T-helper 17 cell (primary cell): ENCODE measurements at regions not wholly inside any gene's neighbourhood (a gene's known extent, or its start where the extent isn't known, plus 50 kb on each side); places are given as distances from the start of the nearest gene placed in this dataset.

ENCODE experiments used
- ATAC-seq: fragments of 150-1000 bp; cut with Tn5 transposase; 2 replicates; pipeline ENCODE4 v1.10.0; 2021; ENCODE audit warnings: mild to moderate bottlenecking, moderate library complexity
- DNase-seq, 3 donors: peaks; one replicate each; pipeline versions ENCODE4 v3.0.0 to v3.0.0-alpha.2; 2020 to 2021
- H3K9me3 ChIP-seq: one replicate; pipeline ENCODE4 v1.7.0; 2013; ENCODE audit warnings: low read length, mild to moderate bottlenecking; ENCODE audit not compliant: control insufficient read depth, poor library complexity, severe bottlenecking
- H3K27ac Mint-ChIP-seq: one replicate; pipeline ENCODE4 v1.8.0; 2022; ENCODE audit warnings: mild to moderate bottlenecking, moderate library complexity, mixed read lengths
- H3K27me3 Mint-ChIP-seq: one replicate; pipeline ENCODE4 v1.8.0; 2022; ENCODE audit warnings: mixed read lengths
- H3K36me3 Mint-ChIP-seq: one replicate; pipeline ENCODE4 v1.8.0; 2022; ENCODE audit warnings: low read depth, mixed read lengths
- H3K4me1 Mint-ChIP-seq: one replicate; pipeline ENCODE4 v1.8.0; 2022; ENCODE audit warnings: mild to moderate bottlenecking, mixed read lengths
- H3K4me3 Mint-ChIP-seq: one replicate; pipeline ENCODE4 v1.8.0; 2022; ENCODE audit warnings: mild to moderate bottlenecking, moderate library complexity, mixed read lengths

GRCh38 chr3:13158408-13158807 lies 85.2 kb upstream of the IQSEC1 start:
- no peak overlapping the region for H3K27ac Mint-ChIP-seq
- H3K4me1 Mint-ChIP-seq = peaks cover 8% of the 10 kb centered on the region
- peaks cover 3% of the 10 kb centered on the region for H3K36me3 Mint-ChIP-seq
- ATAC-seq (no peak), DNase-seq (no peak)
- H3K27me3 Mint-ChIP-seq = peaks cover 7% of the 10 kb centered on the region
- H3K9me3 ChIP-seq = peaks cover 2% of the 10 kb centered on the region
- H3K4me3 Mint-ChIP-seq = no peak overlapping the region

GRCh38 chr3:13157986-13158385 lies 84.8 kb upstream of the IQSEC1 start:
- H3K27me3 Mint-ChIP-seq = peaks cover 2% of the 10 kb centered on the region
- no peak for ATAC-seq
- H3K4me3 Mint-ChIP-seq = no peak overlapping the region
- DNase-seq = no peak
- H3K27ac Mint-ChIP-seq = no peak overlapping the region
- peaks cover 5% of the 10 kb centered on the region for H3K4me1 Mint-ChIP-seq
- H3K9me3 ChIP-seq = peaks cover 2% of the 10 kb centered on the region
- H3K36me3 Mint-ChIP-seq = peaks cover 2% of the 10 kb centered on the region

DNA sequence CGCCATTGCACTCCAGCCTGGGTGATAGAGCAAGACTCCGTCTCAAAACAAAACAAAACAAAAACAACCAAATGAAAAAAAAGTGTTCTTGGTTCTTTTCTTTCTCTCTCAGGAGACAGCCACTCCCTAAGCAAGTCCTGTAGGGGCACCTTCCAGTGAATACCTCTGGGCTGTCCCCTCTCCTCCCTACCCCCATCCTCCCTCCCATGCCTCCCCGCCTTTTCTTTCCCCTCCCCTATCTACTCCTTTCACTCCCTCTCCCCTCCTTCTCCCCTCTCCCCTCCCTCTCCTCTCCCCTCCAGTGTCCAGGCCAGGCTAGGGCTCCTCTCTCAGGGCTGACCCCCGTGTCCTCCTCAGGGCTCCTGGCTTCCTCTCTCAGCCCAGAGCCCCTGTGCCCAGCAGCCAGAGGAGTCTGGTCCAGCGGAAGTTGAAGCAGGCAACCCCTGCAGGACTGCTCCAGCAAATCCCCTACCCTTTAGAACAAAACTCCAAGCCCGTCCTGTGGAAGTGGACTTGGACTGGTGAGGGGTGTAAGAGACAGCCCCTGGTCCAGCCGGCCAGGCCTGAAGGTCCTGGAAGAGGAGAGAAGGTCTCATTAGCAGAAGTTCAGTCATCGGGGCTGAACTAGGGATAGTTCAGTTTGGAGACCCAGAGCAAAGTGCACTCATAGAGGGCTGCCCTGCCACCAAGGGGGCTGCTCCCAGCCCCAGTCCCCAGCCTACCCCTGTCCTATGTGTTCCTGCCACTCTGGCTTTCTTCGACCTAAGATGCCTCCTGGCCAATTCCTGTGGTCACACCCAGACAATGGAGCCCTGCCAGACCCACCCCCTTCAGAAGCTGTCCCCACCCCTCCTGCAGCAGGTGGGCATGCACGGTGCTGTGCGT lies 79.8 kb upstream of the IQSEC1 start:
- Mint-ChIP-seq H3K27ac (no peak overlapping the region), H3K4me1 (peaks cover 7% of the 10 kb centered on the region), H3K4me3 (no peak overlapping the region), H3K36me3 (peaks cover 5% of the 10 kb centered on the region), H3K27me3 (no peaks in the 10 kb centered on the region)
- DNase-seq (no peak), ATAC-seq (no peak)
- H3K9me3 ChIP-seq = peaks cover 2% of the 10 kb centered on the region

DNA sequence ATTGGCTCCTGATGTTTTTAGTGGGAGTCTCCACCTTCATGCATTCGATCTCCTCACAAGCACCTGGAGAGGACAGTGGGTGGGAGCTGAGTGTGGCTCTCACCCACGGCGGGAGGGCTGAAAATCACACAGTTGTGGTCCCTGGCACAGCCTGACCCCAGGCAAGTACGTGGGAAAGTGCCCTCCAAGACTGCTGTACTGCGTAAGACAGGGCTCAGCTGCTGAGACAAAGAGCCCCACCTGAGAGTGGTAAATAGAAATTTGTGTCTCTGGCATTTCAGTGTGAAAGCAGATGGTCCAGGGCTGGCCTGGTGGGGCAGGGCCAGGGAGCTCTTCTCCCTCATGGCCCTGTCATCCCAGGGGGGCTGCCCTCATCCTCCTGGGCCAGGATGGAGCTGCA lies 77.4 kb upstream of the IQSEC1 start:
- no peak for DNase-seq

DNA sequence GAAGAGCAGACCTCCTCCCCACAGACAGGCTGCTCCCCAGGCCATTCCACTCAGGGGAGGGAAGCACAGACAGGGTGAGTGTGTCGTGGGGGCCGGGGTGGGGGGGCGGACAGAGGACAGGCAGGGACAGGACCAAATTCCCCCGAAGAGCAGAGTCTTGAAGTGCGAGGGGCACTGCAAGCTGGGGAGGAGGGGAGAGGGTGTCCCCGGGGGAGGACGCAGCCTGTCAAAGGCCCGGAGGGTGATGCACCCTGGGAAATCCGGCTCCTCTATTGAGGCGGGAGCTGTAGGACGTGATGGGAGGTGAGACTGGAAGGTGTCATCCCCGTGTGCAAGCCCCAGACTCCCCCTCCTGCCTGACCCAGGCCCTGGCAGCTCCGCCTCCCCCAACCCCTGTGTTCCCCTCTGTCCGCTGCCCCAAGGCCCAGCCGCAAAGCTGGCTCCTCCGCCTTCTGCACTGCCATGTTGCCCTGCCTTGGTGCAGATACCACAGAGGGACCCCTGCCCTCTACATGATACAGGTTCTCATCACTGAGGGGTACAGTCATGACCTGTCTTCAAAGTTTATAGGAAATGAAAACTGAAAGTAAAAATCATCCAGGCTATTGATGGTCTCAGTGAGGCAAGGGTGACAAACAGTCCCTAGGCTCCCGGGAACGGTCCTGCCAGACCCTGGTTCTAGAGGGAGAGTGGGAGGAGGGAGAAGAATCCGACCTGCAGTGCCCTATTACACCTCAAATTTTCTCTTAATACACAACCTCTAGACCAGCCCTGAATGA lies 76.3 kb upstream of the IQSEC1 start:
- H3K27ac Mint-ChIP-seq = peak overlapping the region; percentile 89
- no peak for DNase-seq

More for the DNA sequence above, 77.4 kb upstream of the IQSEC1 start:
- Mint-ChIP-seq H3K4me3 (no peak overlapping the region), H3K4me1 (peaks cover 7% of the 10 kb centered on the region), H3K27ac (no peak overlapping the region), H3K36me3 (peaks cover 3% of the 10 kb centered on the region), H3K27me3 (no peaks in the 10 kb centered on the region)
- peaks cover 2% of the 10 kb centered on the region for H3K9me3 ChIP-seq
- ATAC-seq = no peak

GRCh38 chr3:13148561-13149329 lies 75.5 kb upstream of the IQSEC1 start:
- DNase-seq (no peak), ATAC-seq (no peak)
- no peak overlapping the region for H3K4me3 Mint-ChIP-seq
- H3K36me3 Mint-ChIP-seq = peaks cover 3% of the 10 kb centered on the region
- no peaks in the 10 kb centered on the region for H3K27me3 Mint-ChIP-seq
- no peak overlapping the region for H3K27ac Mint-ChIP-seq
- H3K9me3 ChIP-seq = no peaks in the 10 kb centered on the region
- peaks cover 9% of the 10 kb centered on the region for H3K4me1 Mint-ChIP-seq

More for the DNA sequence above, 76.3 kb upstream of the IQSEC1 start:
- H3K36me3 Mint-ChIP-seq = peaks cover 3% of the 10 kb centered on the region
- H3K4me3 Mint-ChIP-seq = peak overlapping the region; percentile 82
- peaks cover 9% of the 10 kb centered on the region for H3K4me1 Mint-ChIP-seq
- ATAC-seq = no peak
- no peaks in the 10 kb centered on the region for H3K27me3 Mint-ChIP-seq
- H3K9me3 ChIP-seq = no peaks in the 10 kb centered on the region

GRCh38 chr3:13148126-13148525 lies 74.9 kb upstream of the IQSEC1 start:
- peaks cover 3% of the 10 kb centered on the region for H3K36me3 Mint-ChIP-seq
- no peak for DNase-seq
- no peak for ATAC-seq
- H3K27me3 Mint-ChIP-seq = no peaks in the 10 kb centered on the region
- H3K4me1 Mint-ChIP-seq = peaks cover 9% of the 10 kb centered on the region
- no peaks in the 10 kb centered on the region for H3K9me3 ChIP-seq
- H3K27ac Mint-ChIP-seq = no peak overlapping the region
- H3K4me3 Mint-ChIP-seq = no peak overlapping the region

DNA sequence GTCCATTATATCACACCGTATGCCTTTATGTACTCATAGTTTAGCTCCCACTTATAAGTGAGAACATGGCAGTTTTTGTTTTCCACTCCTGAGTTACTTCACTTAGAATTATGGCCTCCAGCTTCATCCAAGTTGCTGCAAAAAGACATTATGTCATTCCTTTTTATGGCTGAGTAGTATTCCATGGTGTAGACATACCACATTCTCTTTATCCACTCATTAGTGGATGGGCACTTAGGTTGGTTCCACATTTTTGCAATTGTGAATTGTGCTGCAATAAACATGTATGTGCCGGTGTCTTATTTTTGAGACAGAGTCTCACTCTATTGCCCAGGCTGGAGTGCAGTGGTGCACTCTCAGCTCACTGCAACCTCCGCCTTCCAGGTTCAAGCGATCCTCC lies 74.1 kb upstream of the IQSEC1 start:
- Mint-ChIP-seq H3K27me3 (no peaks in the 10 kb centered on the region), H3K27ac (no peak overlapping the region), H3K36me3 (peaks cover 5% of the 10 kb centered on the region), H3K4me1 (peaks cover 9% of the 10 kb centered on the region), H3K4me3 (no peak overlapping the region)
- no peaks in the 10 kb centered on the region for H3K9me3 ChIP-seq
- DNase-seq = no peak
- ATAC-seq = no peak

DNA sequence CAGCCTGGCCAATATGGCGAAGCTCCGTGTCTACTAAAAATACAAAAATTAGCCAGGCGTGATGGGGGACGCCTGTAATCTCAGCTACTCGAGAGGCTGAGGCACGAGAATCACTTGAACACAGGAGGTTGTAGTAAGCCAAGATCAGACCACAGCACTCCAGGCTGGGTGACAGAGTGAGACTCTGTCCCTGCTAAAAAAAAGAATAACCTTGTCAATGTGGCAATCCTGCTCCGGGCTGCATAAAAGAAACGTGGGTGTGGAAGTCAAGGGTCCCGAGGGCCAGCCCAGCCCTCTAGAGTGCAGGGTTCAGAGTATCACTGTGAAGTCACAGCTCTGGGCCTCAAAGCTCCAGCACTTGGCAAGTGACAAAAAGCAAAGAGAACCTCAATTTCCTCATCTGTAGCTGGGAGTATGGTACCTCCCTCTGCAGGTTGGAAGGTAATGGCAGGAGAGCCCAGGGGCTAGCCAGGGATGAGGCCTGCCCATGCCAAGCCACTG lies 73.5 kb upstream of the IQSEC1 start:
- Mint-ChIP-seq H3K4me3 (no peak overlapping the region), H3K27ac (no peak overlapping the region), H3K27me3 (peaks cover 1% of the 10 kb centered on the region)

DNA sequence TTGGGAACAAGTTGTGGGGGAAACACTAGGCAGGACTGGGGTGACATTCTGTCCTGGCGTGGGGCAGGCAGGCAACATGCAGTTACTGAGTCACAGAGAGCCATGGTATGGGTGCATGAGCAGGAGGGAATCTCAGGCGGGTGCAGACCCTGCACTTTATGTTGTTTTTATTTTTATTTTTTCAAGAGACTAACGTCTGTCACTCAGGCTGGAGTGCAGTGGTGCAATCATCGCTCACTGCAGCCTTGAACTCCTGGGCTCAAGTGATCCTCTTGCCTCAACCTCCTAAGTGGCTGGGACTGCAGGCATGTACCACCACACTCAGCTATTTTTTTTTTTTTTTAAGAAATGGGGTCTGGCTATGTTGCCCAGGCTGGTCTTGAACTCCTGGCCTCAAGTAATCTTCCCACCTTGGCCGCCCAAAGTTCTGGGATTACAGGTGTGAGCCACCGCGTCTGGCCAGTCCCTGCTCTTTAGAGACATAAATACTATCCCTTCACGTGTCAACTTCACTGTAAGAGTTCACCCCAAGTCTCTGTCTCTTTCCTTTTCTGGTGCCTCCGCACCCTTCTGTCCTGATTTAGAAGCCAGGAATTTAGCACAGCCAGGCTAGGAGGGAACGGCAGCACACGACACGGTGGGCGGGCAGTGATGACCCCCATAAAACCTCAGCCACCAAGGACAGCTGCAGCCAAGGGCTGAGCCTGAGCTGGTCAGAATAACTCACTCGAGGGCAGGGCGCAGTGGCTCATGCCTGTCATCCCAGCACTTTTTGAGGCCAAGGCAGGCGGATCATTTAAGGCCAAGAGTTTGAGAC lies 72.8 kb upstream of the IQSEC1 start:
- no peak overlapping the region for H3K27ac Mint-ChIP-seq
- no peak for ATAC-seq
- H3K4me1 Mint-ChIP-seq = peaks cover 9% of the 10 kb centered on the region
- no peak overlapping the region for H3K4me3 Mint-ChIP-seq
- DNase-seq = no peak
- H3K36me3 Mint-ChIP-seq = peaks cover 5% of the 10 kb centered on the region
- H3K27me3 Mint-ChIP-seq = peaks cover 8% of the 10 kb centered on the region
- H3K9me3 ChIP-seq = no peaks in the 10 kb centered on the region

More for the DNA sequence above, 73.5 kb upstream of the IQSEC1 start:
- H3K36me3 Mint-ChIP-seq = peaks cover 5% of the 10 kb centered on the region
- peaks cover 9% of the 10 kb centered on the region for H3K4me1 Mint-ChIP-seq
- DNase-seq = no peak
- no peaks in the 10 kb centered on the region for H3K9me3 ChIP-seq
- no peak for ATAC-seq

DNA sequence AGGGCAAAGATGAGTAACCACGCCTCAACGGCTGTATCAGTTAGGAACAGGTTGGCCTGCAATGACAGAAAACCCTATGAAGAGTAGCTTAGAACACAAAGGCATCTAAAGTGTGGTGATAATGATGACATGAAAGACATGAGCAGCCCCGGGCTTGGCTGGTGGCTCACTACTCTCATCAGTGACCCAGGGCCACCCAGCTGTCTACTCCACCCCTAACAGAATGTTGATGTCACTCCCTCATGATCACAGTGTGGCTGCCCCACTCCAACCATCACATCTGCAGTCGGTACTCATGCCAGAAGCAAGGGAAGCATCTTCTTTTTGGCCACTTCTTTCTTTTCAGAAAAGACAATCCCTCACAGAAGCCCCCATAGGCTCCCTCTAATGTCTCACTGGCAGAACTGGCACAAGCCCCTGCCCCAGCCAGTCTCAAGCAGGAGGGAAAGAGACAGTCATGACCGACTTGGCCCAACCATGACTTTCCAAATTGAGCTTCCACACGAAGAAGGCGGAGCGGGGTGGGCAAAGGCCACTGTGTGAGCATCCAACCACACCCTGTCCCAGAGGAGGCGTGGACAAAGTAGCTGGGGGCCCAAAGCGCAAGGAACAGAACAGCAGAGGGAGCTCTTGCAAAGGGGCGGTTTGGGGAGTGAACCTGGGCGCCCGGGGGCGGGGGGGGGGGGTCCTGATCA lies 72.0 kb upstream of the IQSEC1 start:
- Mint-ChIP-seq H3K27me3 (peaks cover 14% of the 10 kb centered on the region), H3K4me1 (peaks cover 9% of the 10 kb centered on the region), H3K36me3 (peaks cover 6% of the 10 kb centered on the region), H3K4me3 (no peak overlapping the region), H3K27ac (no peak overlapping the region)
- ATAC-seq = no peak
- H3K9me3 ChIP-seq = no peaks in the 10 kb centered on the region
- DNase-seq = no peak
